A549 (cell line): ENCODE measurements at regions not wholly inside any gene's neighbourhood (a gene's known extent, or its start where the extent isn't known, plus 50 kb on each side); places are given as distances from the start of the nearest gene placed in this dataset.

Source experiments
- ATAC-seq, 2 experiments: fragments of 200-7000 bp in 1 of 2; fragments of >200 bp in 1 of 2; cut with Nextera tagmentation in 1 of 2; cut with Tn5 transposase in 1 of 2; 3 replicates each; pipeline versions ENCODE4 v1.8.0 to v1.9.1; 2018 to 2020; ENCODE audit warnings: mild to moderate bottlenecking in 1 of 2, moderate library complexity in 1 of 2
- CTCF ChIA-PET: fragments of 300-600 bp; sonication (Branson Sonifier 250); formaldehyde crosslinking; extraction: SDS; loops from one replicate; lab custom pipeline; 2021; ENCODE audit warnings: antibody characterized with exemption, inconsistent platforms; lab: Yijun Ruan, JAX
- POLR2A ChIA-PET: fragments of 350-600 bp; formaldehyde crosslinking; extraction: SDS; loops from one replicate; lab custom pipeline; 2021; ENCODE audit warnings: antibody characterized with exemption, inconsistent platforms; lab: Yijun Ruan, JAX
- DNase-seq, 2 experiments: peaks; one replicate each; pipeline versions ENCODE4 v3.0.0 to v3.0.0-alpha.2; 2011 to 2016; ENCODE audit warnings: low read depth in 1 of 2, low spot score in 1 of 2
- FAIRE-seq: peaks from 2 replicates; lab custom pipeline; 2011; peaks lifted over from hg19 to GRCh38; lab: Jason Lieb, UNC
- H3K27ac ChIP-seq, 2 experiments: fragments of >200 bp; sonication (Bioruptor Twin); formaldehyde crosslinking; 3 replicates each; pipeline ENCODE4 v1.5.1; 2016 to 2017
- H3K4me1 ChIP-seq: fragments of >200 bp; sonication (Bioruptor Twin); formaldehyde crosslinking; 3 replicates; pipeline ENCODE4 v1.6.1; 2016
- H3K4me2 ChIP-seq: fragments of >200 bp; sonication (Bioruptor Twin); formaldehyde crosslinking; 3 replicates; pipeline ENCODE4 v1.6.1; 2016
- H3K4me3 ChIP-seq: fragments of >200 bp; sonication (Bioruptor Twin); formaldehyde crosslinking; 3 replicates; pipeline ENCODE4 v1.5.1; 2016
- H3K9me3 ChIP-seq: fragments of >200 bp; sonication (Bioruptor Twin); formaldehyde crosslinking; 3 replicates; pipeline ENCODE4 v1.6.1; 2016
- ATOH8 ChIP-seq: fragments of 250-450 bp; sonication (Bioruptor Pico); IDR thresholded peaks from 2 replicates; pipeline ENCODE4 v1.5.0; 2020; ENCODE audit warnings: low read depth, mild to moderate bottlenecking, moderate library complexity
- BHLHE40 ChIP-seq: IDR thresholded peaks from 2 replicates; pipeline ENCODE4 v1.6.1; 2012; ENCODE audit warnings: low read depth, low read length, inconsistent platforms
- CHD2 ChIP-seq: fragments of 150-350 bp; IDR thresholded peaks from 2 replicates; pipeline ENCODE4 v1.6.1; 2014; ENCODE audit warnings: low read length; ENCODE audit not compliant: partially characterized antibody
- CHD4 ChIP-seq: fragments of 200-600 bp; sonication (generic); IDR thresholded peaks from 2 replicates; pipeline ENCODE4 v1.6.1; 2016; ENCODE audit warnings: antibody characterized with exemption, mild to moderate bottlenecking, borderline replicate concordance
- EHMT2 ChIP-seq: fragments of 200-600 bp; sonication (generic); IDR thresholded peaks from 2 replicates; pipeline ENCODE4 v1.6.1; 2016; ENCODE audit warnings: antibody characterized with exemption, low read depth, mild to moderate bottlenecking, moderate library complexity
- ELK1 ChIP-seq: fragments of 150-350 bp; IDR thresholded peaks from 2 replicates; pipeline ENCODE4 v1.6.1; 2014; ENCODE audit warnings: low read depth, mild to moderate bottlenecking, low read length
- FOSB ChIP-seq: fragments of 250-450 bp; sonication (Bioruptor Pico); IDR thresholded peaks from 2 replicates; pipeline ENCODE4 v1.5.0; 2020; ENCODE audit warnings: mild to moderate bottlenecking, moderate library complexity
- FOSL2 ChIP-seq, 2 experiments: fragments of 450-650 bp in 1 of 2; fragments of >200 bp in 1 of 2; sonication (Bioruptor Twin) in 1 of 2; formaldehyde crosslinking; IDR thresholded peaks; 2 replicates each; pipeline versions ENCODE4 v1.5.0 to v1.6.1; 2016 to 2020; ENCODE audit warnings: mild to moderate bottlenecking in 1 of 2, moderate library complexity in 1 of 2
- GATA3 ChIP-seq: IDR thresholded peaks from 2 replicates; pipeline ENCODE4 v1.6.1; 2012; ENCODE audit warnings: borderline replicate concordance
- HDAC2 ChIP-seq: fragments of 200-600 bp; sonication (generic); IDR thresholded peaks from 2 replicates; pipeline ENCODE4 v1.6.1; 2016
- HES2 ChIP-seq: fragments of >200 bp; sonication (Bioruptor Twin); formaldehyde crosslinking; IDR thresholded peaks from 2 replicates; pipeline ENCODE4 v1.6.1; 2016
- JUN ChIP-seq, 2 experiments: fragments of >200 bp; sonication (Bioruptor Twin); formaldehyde crosslinking; IDR thresholded peaks; 2 replicates in 1 of 2; 3 replicates in 1 of 2; pipeline ENCODE4 v1.6.1; 2016 to 2017
- JUNB ChIP-seq: fragments of >200 bp; sonication (Bioruptor Twin); formaldehyde crosslinking; IDR thresholded peaks from 2 replicates; pipeline ENCODE4 v1.6.1; 2016
- KDM5A ChIP-seq: fragments of 200-600 bp; sonication (generic); IDR thresholded peaks from 2 replicates; pipeline ENCODE4 v1.6.1; 2016; ENCODE audit warnings: antibody characterized with exemption, mild to moderate bottlenecking
- MAFK ChIP-seq: fragments of 450-650 bp; IDR thresholded peaks from 2 replicates; pipeline ENCODE4 v1.6.1; 2014; ENCODE audit not compliant: partially characterized antibody
- NFE2L2 ChIP-seq: fragments of 150-350 bp; conservative IDR thresholded peaks from 2 replicates; pipeline ENCODE4 v1.6.1; 2014; ENCODE audit warnings: low read length
- NPAS2 ChIP-seq: fragments of 250-450 bp; sonication (Bioruptor Pico); IDR thresholded peaks from 2 replicates; pipeline ENCODE4 v1.8.0; 2022; ENCODE audit warnings: mild to moderate bottlenecking, moderate library complexity, borderline replicate concordance
- PBX3 ChIP-seq: IDR thresholded peaks from 2 replicates; pipeline ENCODE4 v1.6.1; 2012
- POLR2AphosphoS2 ChIP-seq: conservative IDR thresholded peaks from 2 replicates; pipeline ENCODE4 v1.6.1; 2012; ENCODE audit warnings: low read length, improper control_type of control experiment, inconsistent platforms
- RNF2 ChIP-seq: fragments of 200-600 bp; sonication (generic); IDR thresholded peaks from 2 replicates; pipeline ENCODE4 v1.6.1; 2016; ENCODE audit warnings: low read depth, mild to moderate bottlenecking, antibody characterized with exemption, moderate library complexity, borderline replicate concordance
- SREBF2 ChIP-seq: fragments of 450-650 bp; IDR thresholded peaks from 2 replicates; pipeline ENCODE4 v1.6.1; 2014; ENCODE audit warnings: mild to moderate bottlenecking, moderate library complexity
- USF2 ChIP-seq: fragments of 450-650 bp; IDR thresholded peaks from 2 replicates; pipeline ENCODE4 v1.6.1; 2014; ENCODE audit warnings: antibody characterized with exemption
- WGBS: methylation state at CpG from one replicate; pipeline ENCODE4 v1.1.6; 2017; ENCODE audit errors: missing lambda C conversion rate; 5-methylcytosine and 5-hydroxymethylcytosine counted together

GRCh38 chr13:74871369-74872070 is 610.4 kb downstream of the TBC1D4 start:
- CTCF ChIA-PET = no interaction called here

GRCh38 chr13:74870865-74871264 is 611.1 kb downstream of the TBC1D4 start:
- FAIRE-seq = no peak
- peak overlapping the region; percentile 33; the same call in 1 of the 3 replicates for H3K4me2 ChIP-seq
- 0 out of 3 replicates have a peak, but pooled peaks cover 3% of the 10 kb centered on the region for H3K9me3 ChIP-seq
- no peak for ATAC-seq
- 7% methylated on average over 2 of the region's 2 CpGs for WGBS
- ChIA-PET CTCF (no interaction called here), POLR2A (no interaction called here)
- peak; percentile 52; the same call in 1 of the 2 replicates for TF ChIP-seq GATA3
- no peak for TF ChIP-seq SREBF2
- TF ChIP-seq NFE2L2 = no peak
- 0 out of 2 replicates have a peak, but pooled peaks have one; percentile 9 for TF ChIP-seq FOSL2 (IDR thresholded peaks at IDR 0.05)
- TF ChIP-seq FOSL2 (CRISPR knock-in tag; IDR thresholded peaks at IDR 0.05) = no peak
- no peak for TF ChIP-seq BHLHE40
- TF ChIP-seq JUNB = peak; percentile 67
- TF ChIP-seq EHMT2 = no peak
- TF ChIP-seq FOSB (CRISPR knock-in tag) = no peak
- TF ChIP-seq CHD2 = no peak
- H3K27ac ChIP-seq = peak overlapping the region in 1 of 2 experiments; percentile 52; a peak in 3 of 6 replicates
- no peak overlapping the region for H3K4me3 ChIP-seq
- H3K4me1 ChIP-seq = peaks cover 6% of the 10 kb centered on the region; the same call in 1 of the 3 replicates
- DNase-seq = peak in 1 of 2 experiments; percentile 19

More at GRCh38 chr13:74871369-74872070, 610.4 kb downstream of the TBC1D4 start:
- H3K4me2 ChIP-seq = peak overlapping the region; percentile 33; the same call in 1 of the 3 replicates
- DNase-seq (peak in 1 of 2 experiments; percentile 43), ATAC-seq (no peak), FAIRE-seq (no peak)
- H3K9me3 ChIP-seq = 0 out of 3 replicates have a peak, but pooled peaks cover 3% of the 10 kb centered on the region
- H3K4me3 ChIP-seq = no peak overlapping the region
- POLR2A ChIA-PET = no interaction called here
- peaks cover 6% of the 10 kb centered on the region; the same call in 1 of the 3 replicates for H3K4me1 ChIP-seq
- TF ChIP-seq CHD4 = no peak
- TF ChIP-seq FOSB (CRISPR knock-in tag) = no peak
- TF ChIP-seq ELK1 = no peak
- TF ChIP-seq MAFK = no peak
- no peak for TF ChIP-seq ATOH8 (CRISPR knock-in tag)
- TF ChIP-seq HDAC2 = no peak
- TF ChIP-seq GATA3 = peak; percentile 57
- H3K27ac ChIP-seq = peak overlapping the region; percentile 52 to 56; a peak in 3 of 6 replicates

- Histone ChIP-seq H3K4me3 (no peak overlapping the region), H3K9me3 (0 out of 3 replicates have a peak, but pooled peaks cover 3% of the 10 kb centered on the region), H3K4me2 (no peak overlapping the region)
- ChIA-PET CTCF (no interaction called here), POLR2A (no interaction called here)
- 59% methylated on average over 2 of the region's 2 CpGs for WGBS
- no peak for FAIRE-seq
- no peak for ATAC-seq
- no peak for TF ChIP-seq EHMT2
- no peak for TF ChIP-seq HES2
- no peak for TF ChIP-seq POLR2AphosphoS2
- TF ChIP-seq PBX3 = no peak
- no peak for TF ChIP-seq JUNB
- no peak for TF ChIP-seq NPAS2 (CRISPR knock-in tag)
- no peak for TF ChIP-seq BHLHE40
- TF ChIP-seq RNF2 = no peak
- no peak for TF ChIP-seq NFE2L2
- no peak for TF ChIP-seq JUN (IDR thresholded peaks at IDR 0.05)
- no peak for TF ChIP-seq ATOH8 (CRISPR knock-in tag)
- no peak for TF ChIP-seq KDM5A
- TF ChIP-seq USF2 = no peak
- no peak for TF ChIP-seq SREBF2
- TF ChIP-seq, all 56 proteins: peak for 0
- Histone ChIP-seq H3K27ac (no peak overlapping the region), H3K4me1 (peaks cover 6% of the 10 kb centered on the region; the same call in 1 of the 3 replicates)
- no peak for DNase-seq
Measured at GRCh38 chr13:74869846-74870245, 612.1 kb downstream of the TBC1D4 start.
